Activated CD8-positive, alpha-beta memory T cell treated with anti-CD3 and anti-CD28 coated beads for 48 hours (primary cell): ENCODE measurements at regions not wholly inside any gene's neighbourhood (a gene's known extent, or its start where the extent isn't known, plus 50 kb on each side); places are given as distances from the start of the nearest gene placed in this dataset.

Experiments
- DNase-seq, 3 experiments: peaks; one replicate each; pipeline ENCODE4 v3.0.0-alpha.2; 2020; ENCODE audit warnings: low read depth in 2 of 3, low spot score in 2 of 3

GRCh38 chr12:41936333-41936732 is 208.3 kb downstream of the GXYLT1 start:
- DNase-seq: no peak

GRCh38 chr12:41935911-41936310 is 208.8 kb downstream of the GXYLT1 start:
- DNase-seq: no peak

GRCh38 chr12:41932470-41932991 is 212.1 kb downstream of the GXYLT1 start:
- no peak for DNase-seq

- no peak for DNase-seq
These were observed 213.7 kb downstream of the GXYLT1 start for GRCh38 chr12:41930866-41931437.

DNA sequence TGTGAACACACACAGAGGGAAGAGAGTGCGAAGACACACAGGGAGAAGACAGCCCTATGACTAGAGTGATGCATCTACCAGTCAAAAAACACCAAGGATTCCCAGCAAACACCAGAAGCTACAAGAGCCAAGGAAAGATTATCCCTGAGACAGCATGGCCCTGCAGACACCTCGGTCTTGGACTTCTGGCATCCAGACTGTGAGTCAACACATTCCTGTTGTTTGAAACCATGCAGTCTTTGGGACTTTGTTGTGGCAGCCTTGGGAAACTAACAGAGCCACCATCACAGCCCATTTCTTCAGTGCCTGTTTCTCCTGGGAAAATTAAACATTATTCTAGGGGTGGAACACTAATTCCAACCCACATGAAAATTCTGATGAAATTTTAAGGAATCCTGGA is 220.6 kb downstream of the GXYLT1 start:
- no peak for DNase-seq

DNA sequence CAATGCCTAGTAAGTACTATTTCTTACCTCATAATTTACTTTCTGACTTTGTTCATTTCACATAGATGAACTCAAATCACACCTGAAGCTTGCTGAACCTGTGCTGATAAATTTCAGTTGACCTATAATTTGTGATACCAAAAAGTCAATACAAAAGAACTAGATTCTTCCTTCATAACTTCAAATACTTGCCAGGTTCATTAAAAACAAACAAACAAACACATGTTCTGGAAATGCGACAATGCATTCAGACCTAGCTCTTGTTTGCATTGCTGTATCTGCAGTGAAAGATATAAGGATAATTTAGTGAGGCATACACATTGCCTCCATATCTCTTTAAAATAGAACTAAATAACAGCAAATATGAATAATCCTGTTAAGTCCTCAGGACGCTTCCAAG is 221.3 kb downstream of the GXYLT1 start:
- no peak for DNase-seq

DNA sequence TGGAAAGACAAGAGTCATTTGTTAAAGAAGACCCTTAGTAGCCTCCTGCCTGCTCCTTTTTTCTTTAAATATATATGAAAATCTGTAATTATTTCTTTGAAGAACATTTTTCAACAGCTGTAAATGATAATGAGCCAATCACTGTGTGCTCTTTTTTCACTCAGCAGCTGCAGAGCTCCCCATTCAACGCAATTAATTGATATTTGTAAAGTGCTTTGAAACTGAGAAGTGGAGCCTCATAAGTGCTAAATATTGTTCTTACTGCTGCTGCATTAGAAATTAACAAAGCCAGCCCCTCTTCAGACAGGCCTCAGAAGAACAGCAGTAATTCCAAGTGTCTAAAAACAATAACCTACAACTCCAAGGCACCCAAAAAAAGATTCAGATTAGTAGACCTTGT is 224.3 kb downstream of the GXYLT1 start:
- DNase-seq: no peak

- DNase-seq: no peak
These were observed 225.0 kb downstream of the GXYLT1 start for GRCh38 chr12:41919526-41920261.

DNA sequence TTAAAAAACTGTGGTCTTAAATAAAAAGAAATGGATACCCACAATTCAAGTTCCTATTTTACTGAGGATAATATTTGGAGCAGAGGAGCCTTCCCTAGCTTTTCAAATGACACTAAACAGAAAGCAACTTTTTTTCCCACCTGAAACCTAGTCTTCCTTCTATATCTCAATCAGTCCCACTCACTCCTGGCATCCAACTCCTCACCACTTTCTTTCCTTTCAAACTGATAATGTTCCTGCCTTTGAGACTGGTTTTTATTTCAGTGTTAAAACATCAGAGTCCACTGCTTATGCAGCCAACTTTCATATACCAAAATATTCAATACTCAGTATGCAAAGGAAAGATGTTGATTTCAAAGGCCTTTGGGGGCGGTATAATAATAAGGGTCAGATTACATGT is 225.6 kb downstream of the GXYLT1 start:
- DNase-seq: no peak

- DNase-seq: no peak
These were observed 226.7 kb downstream of the GXYLT1 start for GRCh38 chr12:41917938-41918341.

GRCh38 chr12:41917181-41917580 is 227.5 kb downstream of the GXYLT1 start:
- DNase-seq: no peak

GRCh38 chr12:41910578-41911320 is 233.9 kb downstream of the GXYLT1 start:
- DNase-seq: no peak

GRCh38 chr12:41908206-41908605 is 236.5 kb downstream of the GXYLT1 start:
- DNase-seq: no peak

- no peak for DNase-seq
These were observed 237.1 kb downstream of the GXYLT1 start for GRCh38 chr12:41907550-41907949.

GRCh38 chr12:41907021-41907420 is 237.7 kb downstream of the GXYLT1 start:
- no peak for DNase-seq

DNA sequence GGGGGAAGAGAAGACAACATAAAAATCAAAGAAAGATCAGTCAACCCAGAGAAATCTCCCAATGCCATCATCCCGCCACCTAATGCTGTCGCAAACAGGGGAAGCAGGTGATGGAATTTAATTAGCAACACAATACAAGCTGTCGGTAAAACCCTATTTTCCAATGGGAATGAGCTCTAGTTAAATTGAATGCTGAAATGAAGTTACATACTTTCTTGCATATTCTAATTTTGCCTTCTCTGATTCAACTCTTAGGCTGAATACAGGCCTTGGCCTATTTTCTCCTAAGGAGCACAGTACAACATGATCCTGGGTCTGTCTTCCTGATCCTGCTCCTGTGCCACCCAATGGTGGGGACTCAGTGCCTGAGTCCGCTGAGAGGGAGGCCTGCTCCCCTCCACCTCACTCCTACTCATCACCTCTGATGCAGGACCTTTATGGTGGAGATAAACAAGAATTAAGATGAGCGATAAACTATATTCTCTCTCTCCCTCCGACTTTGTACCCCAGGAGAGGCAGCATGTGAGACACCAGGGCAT is 238.8 kb downstream of the GXYLT1 start:
- no peak for DNase-seq

GRCh38 chr12:41905073-41905758 is 239.5 kb downstream of the GXYLT1 start:
- no peak for DNase-seq

GRCh38 chr12:41904041-41904440 is 240.6 kb downstream of the GXYLT1 start:
- DNase-seq: no peak

DNA sequence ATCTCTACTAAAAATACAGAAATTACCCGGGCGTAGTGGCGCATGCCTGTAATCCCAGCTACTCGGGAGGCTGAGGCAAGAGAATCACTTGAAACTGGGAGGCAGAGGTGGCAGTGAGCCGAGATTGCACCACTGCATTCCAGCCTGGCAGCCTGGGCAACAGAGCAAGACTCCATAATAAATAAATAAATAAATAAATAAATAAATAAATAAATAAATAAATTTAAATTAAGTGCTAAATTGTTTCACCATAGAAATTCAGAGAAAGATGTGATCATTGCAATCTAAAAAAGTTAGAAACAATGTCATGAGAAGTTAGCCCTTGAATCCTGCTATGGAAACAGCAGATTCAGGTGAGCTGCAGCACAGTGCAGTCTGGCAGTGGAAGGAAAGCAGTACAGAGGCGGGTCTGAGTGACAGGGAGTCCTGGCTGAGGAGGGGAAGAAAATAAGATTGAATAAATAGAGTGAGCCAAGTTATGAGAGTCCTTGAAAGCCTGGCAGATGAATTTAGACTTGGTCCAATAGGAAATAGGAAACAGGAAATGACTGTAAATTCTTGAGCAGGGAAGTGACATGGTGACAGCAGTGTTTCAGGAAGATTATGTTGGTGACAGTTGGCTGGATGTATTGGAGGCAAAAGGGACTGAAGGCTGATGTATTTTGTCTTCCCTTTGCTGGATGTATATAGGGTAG is 241.5 kb downstream of the GXYLT1 start:
- no peak for DNase-seq

GRCh38 chr12:41899577-41899976 is 245.1 kb downstream of the GXYLT1 start:
- no peak for DNase-seq

DNA sequence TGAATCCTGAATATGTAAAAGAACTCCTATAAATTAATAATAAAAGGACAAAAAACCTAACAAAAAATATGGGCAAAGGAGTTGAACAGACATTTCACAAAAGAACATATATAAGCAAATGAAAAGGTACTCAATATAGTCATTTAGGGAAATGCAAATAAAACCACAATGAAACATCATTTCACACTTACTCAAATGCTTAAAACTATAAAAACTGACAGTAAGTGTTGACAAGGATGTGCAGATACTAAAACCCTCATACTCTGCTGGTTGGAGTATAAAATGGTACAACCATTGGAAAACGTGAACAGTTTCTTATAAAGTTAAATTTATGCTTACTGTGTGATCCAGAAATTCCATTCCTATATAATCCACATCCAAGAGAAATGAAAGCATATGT is 247.1 kb downstream of the GXYLT1 start:
- DNase-seq: no peak
